NCI-H187 treated with DMSO at 0.1 percent for 48 hours (cell line): ENCODE measurements at regions not wholly inside any gene's neighbourhood (a gene's known extent, or its start where the extent isn't known, plus 50 kb on each side); places are given as distances from the start of the nearest gene placed in this dataset.

ENCODE experiments used
- DNase-seq: peaks from one replicate; lab custom pipeline; 2025; lab: John Stamatoyannopoulos, UW

- DNase-seq = no peak
Measured at GRCh38 chr12:25827141-25827540, 131.3 kb upstream of the RASSF8 start.

GRCh38 chr12:25827747-25828146, 130.7 kb upstream of the RASSF8 start:
- no peak for DNase-seq

- no peak for DNase-seq
Measured at GRCh38 chr12:25828188-25828587, 130.3 kb upstream of the RASSF8 start.

GRCh38 chr12:25829192-25829591, 129.3 kb upstream of the RASSF8 start:
- DNase-seq = no peak

GRCh38 chr12:25830456-25830855, 128.0 kb upstream of the RASSF8 start:
- DNase-seq = no peak

GRCh38 chr12:25833657-25834056, 124.8 kb upstream of the RASSF8 start:
- DNase-seq = no peak

- no peak for DNase-seq
Measured at GRCh38 chr12:25835385-25835784, 123.1 kb upstream of the RASSF8 start.

- DNase-seq = no peak
Measured at GRCh38 chr12:25838007-25838406, 120.5 kb upstream of the RASSF8 start.

GRCh38 chr12:25839470-25839869, 119.0 kb upstream of the RASSF8 start:
- DNase-seq = no peak

- no peak for DNase-seq
Measured at GRCh38 chr12:25840678-25841465, 117.6 kb upstream of the RASSF8 start.

GRCh38 chr12:25842254-25842653, 116.2 kb upstream of the RASSF8 start:
- DNase-seq = no peak

GRCh38 chr12:25843976-25844375, 114.5 kb upstream of the RASSF8 start:
- DNase-seq = no peak

GRCh38 chr12:25845415-25845814, 113.1 kb upstream of the RASSF8 start:
- DNase-seq = no peak

GRCh38 chr12:25852792-25853191, 105.7 kb upstream of the RASSF8 start:
- DNase-seq = no peak

GRCh38 chr12:25853316-25854095, 105.0 kb upstream of the RASSF8 start:
- no peak for DNase-seq

GRCh38 chr12:25854991-25855390, 103.5 kb upstream of the RASSF8 start:
- no peak for DNase-seq

- DNase-seq = no peak
Measured at GRCh38 chr12:25855716-25856115, 102.8 kb upstream of the RASSF8 start.

- no peak for DNase-seq
Measured at GRCh38 chr12:25859976-25860375, 98.5 kb upstream of the RASSF8 start.

GRCh38 chr12:25861226-25861625, 97.3 kb upstream of the RASSF8 start:
- DNase-seq = no peak

GRCh38 chr12:25864306-25865276, 93.9 kb upstream of the RASSF8 start:
- no peak for DNase-seq

GRCh38 chr12:25866586-25867378, 91.7 kb upstream of the RASSF8 start:
- DNase-seq = no peak
